ENCODE measurements at regions not wholly inside any gene's neighbourhood (a gene's known extent, or its start where the extent isn't known, plus 50 kb on each side); places are given as distances from the start of the nearest gene placed in this dataset.

GRCh38 chr20:33940666-33941065 lies 53.0 kb upstream of the RALY start:
- TF ChIP-seq CTCF (conservative IDR thresholded peaks at IDR 0.05; ENCODE audit: low read length) (no peak), EZH2phosphoT487 (IDR thresholded peaks at IDR 0.05; ENCODE audit: borderline replicate concordance, low read depth, low read length) (no peak)
- Histone ChIP-seq H3K9me2 (ENCODE audit: insufficient read depth, low read length) (no peaks in the 10 kb centered on the region), H3K4me2 (ENCODE audit: low read length) (no peak overlapping the region), H2AFZ (ENCODE audit: low read length) (no peak overlapping the region), H4K20me1 (ENCODE audit: insufficient read depth, low read length) (no peaks in the 10 kb centered on the region), H3K36me3 (ENCODE audit: insufficient read depth, low read length) (no peaks in the 10 kb centered on the region), H3K27ac (ENCODE audit: low read depth, low read length, poor library complexity, severe bottlenecking) (no peak overlapping the region), H3K9me3 (ENCODE audit: low read length) (peaks cover 5% of the 10 kb centered on the region; the same call in 1 of the 2 replicates), H3K79me2 (ENCODE audit: insufficient read depth, low read depth, low read length) (no peaks in the 10 kb centered on the region), H3K4me1 (ENCODE audit: insufficient read depth, low read length, poor library complexity, severe bottlenecking) (no peaks in the 10 kb centered on the region), H3K4me3 (ENCODE audit: low read depth, low read length, poor library complexity, severe bottlenecking) (no peak overlapping the region)
- ChIA-PET CTCF (ENCODE audit: unreplicated experiment) (no interaction called here), POLR2A (interaction anchor here (0.7 kb wide), 1 partner anchor 25 kb away, joined by 3 read pairs; no protein-coding TSS in a partner anchor)
- intact Hi-C loops (cut with micrococcal nuclease; ENCODE audit: unreplicated experiment), result no loop called here
- DNase-seq (ENCODE audit: low spot score), result no peak
- BruUV-seq (replicated peaks), result no TSS peak

All from OCI-LY7 (cell line).